H1 (cell line): ENCODE measurements at regions not wholly inside any gene's neighbourhood (a gene's known extent, or its start where the extent isn't known, plus 50 kb on each side); places are given as distances from the start of the nearest gene placed in this dataset.
A peak's percentile ranks its signal among the peaks of the same experiment; 100 is the strongest.

Experiments
- CTCF ChIA-PET: fragments of 300-600 bp; sonication (Branson Sonifier 250); formaldehyde crosslinking; loops from one replicate; lab custom pipeline; 2021; ENCODE audit not compliant: partially characterized antibody; lab: Charles Lee
- POLR2A ChIA-PET: fragments of 300-600 bp; sonication (Branson Sonifier 250); formaldehyde crosslinking; loops from one replicate; lab custom pipeline; 2021; ENCODE audit warnings: inconsistent platforms; ENCODE audit not compliant: partially characterized antibody; lab: Charles Lee
- DNase-seq, 2 experiments: peaks; one replicate each; pipeline versions ENCODE4 v3.0.0 to v3.0.0-alpha.2; 2010 to 2022; ENCODE audit warnings: low spot score in 2 of 2, low read depth in 1 of 2, mixed read lengths in 1 of 2
- FAIRE-seq: peaks from 2 replicates; lab custom pipeline; 2011; peaks lifted over from hg19 to GRCh38; lab: Jason Lieb, UNC
- H2AFZ ChIP-seq: 2 replicates; pipeline ENCODE4 v1.8.1; 2012; ENCODE audit warnings: low read length, inconsistent platforms
- H2AK5ac ChIP-seq: 2 replicates; pipeline ENCODE4 v1.6.1; 2013; ENCODE audit warnings: low read depth, low read length
- H2BK120ac ChIP-seq: replicated peaks from 2 replicates; pipeline ENCODE3; 2013; ENCODE audit warnings: low read depth, low read length, inconsistent platforms
- H2BK12ac ChIP-seq: 2 replicates; pipeline ENCODE4 v1.6.1; 2013; ENCODE audit warnings: low read depth, low read length
- H2BK15ac ChIP-seq: 2 replicates; pipeline ENCODE4 v1.6.1; 2013; ENCODE audit warnings: low read length
- H2BK20ac ChIP-seq: 2 replicates; pipeline ENCODE4 v1.6.1; 2013; ENCODE audit warnings: low read length
- H2BK5ac ChIP-seq: 2 replicates; pipeline ENCODE4 v1.6.1; 2013; ENCODE audit warnings: low read depth, low read length
- H3K14ac ChIP-seq: 2 replicates; pipeline ENCODE4 v1.6.1; 2013; ENCODE audit warnings: inconsistent platforms; ENCODE audit not compliant: insufficient read length
- H3K18ac ChIP-seq: 2 replicates; pipeline ENCODE4 v1.6.1; 2013; ENCODE audit warnings: low read length; ENCODE audit errors: extremely low read depth
- H3K23ac ChIP-seq: 2 replicates; pipeline ENCODE4 v1.6.1; 2013; ENCODE audit warnings: inconsistent platforms; ENCODE audit not compliant: insufficient read length
- H3K23me2 ChIP-seq: 2 replicates; pipeline ENCODE4 v1.6.1; 2013; ENCODE audit warnings: low read depth, low read length
- H3K27ac ChIP-seq: 2 replicates; pipeline ENCODE4 v1.6.1; 2011; ENCODE audit warnings: low read depth, low read length, inconsistent platforms
- H3K27me3 ChIP-seq, 4 experiments: replicated peaks in 1 of 4; 1 replicate in 1 of 4; 2 replicates in 3 of 4; pipeline versions ENCODE4 v1.6.1 to v1.8.1; 2011 to 2013; ENCODE audit warnings: low read length in 3 of 4, mild to moderate bottlenecking in 3 of 4, inconsistent platforms in 2 of 4, mixed read lengths in 2 of 4, moderate library complexity in 1 of 4; ENCODE audit not compliant: control insufficient read depth in 3 of 4, insufficient read depth in 3 of 4; ENCODE audit errors: extremely low read depth in 1 of 4
- H3K36me3 ChIP-seq, 4 experiments: 2 replicates each; pipeline versions ENCODE4 v1.6.1 to v1.8.1; 2011 to 2013; ENCODE audit warnings: mild to moderate bottlenecking in 4 of 4, low read length in 3 of 4, moderate library complexity in 2 of 4, control low read depth in 1 of 4, inconsistent platforms in 1 of 4; ENCODE audit not compliant: insufficient read depth in 4 of 4, control insufficient read depth in 2 of 4
- H3K4ac ChIP-seq: replicated peaks from 2 replicates; pipeline ENCODE3; 2013; ENCODE audit warnings: low read length, low read depth, mixed read lengths, inconsistent platforms; ENCODE audit not compliant: insufficient read length
- H3K4me1 ChIP-seq, 4 experiments: replicated peaks in 1 of 4; 1 replicate in 1 of 4; 2 replicates in 3 of 4; pipeline versions ENCODE4 v1.6.1 to v1.8.1; 2011 to 2013; ENCODE audit warnings: low read length in 3 of 4, inconsistent platforms in 2 of 4, mixed read lengths in 1 of 4; ENCODE audit not compliant: insufficient read depth in 4 of 4, control insufficient read depth in 3 of 4
- H3K4me2 ChIP-seq, 2 experiments: 2 replicates each; pipeline versions ENCODE4 v1.6.1 to v1.8.1; 2011 to 2013; ENCODE audit warnings: low read depth in 2 of 2, low read length in 2 of 2, control low read depth in 1 of 2, inconsistent platforms in 1 of 2, mild to moderate bottlenecking in 1 of 2; ENCODE audit not compliant: insufficient read depth in 1 of 2
- H3K4me3 ChIP-seq, 4 experiments: fragments of 200-600, 300-600 bp in 1 of 4; sonication (generic), shearing (Covaris generic), sonication (Bioruptor Twin) in 1 of 4; 2 replicates each; pipeline versions ENCODE4 v1.5.1 to v1.8.1; 2011 to 2016; ENCODE audit warnings: low read length in 4 of 4, low read depth in 3 of 4, control low read depth in 2 of 4, inconsistent platforms in 2 of 4, mild to moderate bottlenecking in 2 of 4, mixed read lengths in 1 of 4, moderate library complexity in 1 of 4; ENCODE audit not compliant: insufficient read depth in 2 of 4; ENCODE audit errors: extremely low read depth in 1 of 4
- H3K56ac ChIP-seq: replicated peaks from 2 replicates; pipeline ENCODE3; 2013; ENCODE audit warnings: low read depth, mild to moderate bottlenecking, mixed read lengths, low read length, inconsistent platforms; ENCODE audit not compliant: insufficient read length
- H3K79me1 ChIP-seq: 2 replicates; pipeline ENCODE4 v1.6.1; 2013; ENCODE audit warnings: low read depth, low read length, control low read depth
- H3K79me2 ChIP-seq, 2 experiments: 2 replicates each; pipeline versions ENCODE4 v1.6.1 to v1.8.1; 2012 to 2013; ENCODE audit warnings: low read length in 2 of 2, mild to moderate bottlenecking in 2 of 2, inconsistent platforms in 1 of 2; ENCODE audit not compliant: insufficient read depth in 2 of 2, control insufficient read depth in 1 of 2
- H3K9ac ChIP-seq, 4 experiments: replicated peaks in 1 of 4; 1 replicate in 1 of 4; 2 replicates in 3 of 4; pipeline versions ENCODE4 v1.6.1 to v1.8.1; 2011 to 2013; ENCODE audit warnings: low read depth in 3 of 4, low read length in 3 of 4, control low read depth in 2 of 4, mild to moderate bottlenecking in 2 of 4, moderate library complexity in 2 of 4, inconsistent platforms in 1 of 4; ENCODE audit errors: extremely low read depth in 1 of 4
- H3K9me3 ChIP-seq, 2 experiments: 2 replicates each; pipeline versions ENCODE4 v1.6.1 to v1.8.1; 2012 to 2013; ENCODE audit warnings: mild to moderate bottlenecking in 2 of 2, moderate library complexity in 2 of 2, control low read depth in 1 of 2, inconsistent platforms in 1 of 2, low read depth in 1 of 2, low read length in 1 of 2, mixed read lengths in 1 of 2; ENCODE audit not compliant: insufficient read depth in 2 of 2
- H4K20me1 ChIP-seq, 2 experiments: replicated peaks in 1 of 2; 2 replicates each; pipeline versions ENCODE3 to v1.8.1; 2011 to 2013; ENCODE audit warnings: inconsistent platforms in 2 of 2, low read length in 2 of 2, mild to moderate bottlenecking in 1 of 2; ENCODE audit not compliant: insufficient read depth in 2 of 2, control insufficient read depth in 1 of 2
- H4K5ac ChIP-seq: 2 replicates; pipeline ENCODE4 v1.6.1; 2013; ENCODE audit warnings: low read length, low read depth, mixed read lengths, inconsistent platforms; ENCODE audit not compliant: insufficient read length
- H4K8ac ChIP-seq: 2 replicates; pipeline ENCODE4 v1.8.0; 2013; ENCODE audit warnings: mild to moderate bottlenecking, moderate library complexity, low read length, inconsistent platforms; ENCODE audit not compliant: insufficient read depth; ENCODE audit errors: extremely low read depth
- H4K91ac ChIP-seq: replicated peaks from 2 replicates; pipeline ENCODE3; 2013; ENCODE audit warnings: low read length, mixed read lengths, inconsistent platforms; ENCODE audit not compliant: insufficient read length
- BACH1 ChIP-seq: IDR thresholded peaks from 2 replicates; pipeline ENCODE4 v1.6.1; 2012; ENCODE audit warnings: low read length, improper control_type of control experiment
- HDAC6 ChIP-seq: IDR thresholded peaks from one replicate; pipeline ENCODE4 v1.7.1; 2012; ENCODE audit warnings: low read depth, mild to moderate bottlenecking, inconsistent platforms, low read length, moderate library complexity
- PHF8 ChIP-seq: fragments of 200-600 bp; sonication (generic); conservative IDR thresholded peaks from 2 replicates; pipeline ENCODE4 v1.7.1; 2012; ENCODE audit warnings: low read depth, mild to moderate bottlenecking, inconsistent platforms, low read length, moderate library complexity
- POLR2AphosphoS5 ChIP-seq: IDR thresholded peaks from 2 replicates; pipeline ENCODE4 v1.6.1; 2011; ENCODE audit warnings: low read depth, low read length
- SAP30 ChIP-seq: fragments of 300-600 bp; sonication (generic); IDR thresholded peaks from 2 replicates; pipeline ENCODE4 v1.7.1; 2012; ENCODE audit warnings: low read length, moderate library complexity, mild to moderate bottlenecking, inconsistent platforms; ENCODE audit not compliant: insufficient read depth, insufficient replicate concordance
- WGBS, 2 experiments: shearing (Covaris generic) in 1 of 2; methylation state at CpG; one replicate each; pipeline versions ENCODE4 v1.1.6 to v1.1.7; 2013 to 2015; ENCODE audit warnings: low lambda C conversion rate in 2 of 2, mixed read lengths in 2 of 2, inconsistent platforms in 1 of 2, low coverage in 1 of 2, missing lambda C conversion rate in 1 of 2; ENCODE audit not compliant: insufficient replicate concordance in 2 of 2, insufficient coverage in 1 of 2, insufficient read length in 1 of 2; ENCODE audit errors: extremely low coverage in 1 of 2, missing lambda C conversion rate in 1 of 2; 5-methylcytosine and 5-hydroxymethylcytosine counted together

DNA sequence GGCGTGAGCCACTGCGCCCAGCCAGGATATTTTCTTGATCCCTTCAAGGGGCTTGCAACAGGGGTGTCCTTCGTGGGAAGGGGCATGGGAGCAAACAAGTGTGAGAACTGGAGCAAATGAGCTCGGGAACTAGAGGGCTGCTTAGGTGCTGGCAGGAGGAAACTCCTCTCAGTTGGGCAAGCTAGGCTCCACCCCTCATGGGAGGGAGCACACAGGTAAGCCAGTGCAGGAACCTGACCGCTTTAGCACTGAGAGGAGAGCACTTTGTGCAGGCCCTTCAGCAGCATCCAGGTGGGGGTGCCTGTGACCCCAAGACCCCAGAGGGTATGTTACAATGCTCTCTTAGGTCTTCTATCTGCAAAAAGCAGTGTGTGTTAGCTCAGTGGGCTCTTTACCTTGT is 755.4 kb upstream of the MDGA2 start:
- Histone ChIP-seq H4K91ac (no peak overlapping the region), H2BK120ac (no peak overlapping the region), H3K9me3 (no peaks in the 10 kb centered on the region), H3K4ac (no peak overlapping the region), H3K27me3 (no peaks in the 10 kb centered on the region), H3K56ac (no peak overlapping the region), H2BK5ac (no peak overlapping the region), H3K36me3 (no peaks in the 10 kb centered on the region), H2AFZ (0 out of 2 replicates have a peak overlapping the region, but pooled peaks have one; percentile 84), H4K20me1 (no peaks in the 10 kb centered on the region), H3K23ac (no peak overlapping the region), H3K18ac (no peak overlapping the region), H4K8ac (no peak overlapping the region), H2BK15ac (no peak overlapping the region), H3K9ac (no peak overlapping the region), H2BK12ac (no peak overlapping the region), H3K14ac (no peak overlapping the region), H3K23me2 (0 out of 2 replicates have a peak, but pooled peaks cover 2% of the 10 kb centered on the region), H3K4me1 (no peaks in the 10 kb centered on the region), H3K79me1 (no peaks in the 10 kb centered on the region), H2BK20ac (no peak overlapping the region), H3K4me2 (no peak overlapping the region), H3K4me3 (no peak overlapping the region), H3K27ac (no peak overlapping the region), H4K5ac (no peak overlapping the region), H3K79me2 (no peaks in the 10 kb centered on the region), H2AK5ac (no peak overlapping the region)
- no peak for FAIRE-seq
- ChIA-PET POLR2A (no interaction called here), CTCF (no interaction called here)
- 95% methylated on average over 5 of the region's 5 CpGs; no CpG with 5 or more reads in 1 of the 2 experiments for WGBS, 2 experiments
- DNase-seq, result no peak
- TF ChIP-seq HDAC6 (no peak), PHF8 (no peak), BACH1 (no peak), SAP30 (no peak), POLR2AphosphoS5 (no peak)
- TF ChIP-seq, all 59 proteins: peak for 0
